CD14-positive monocyte (primary cell): ENCODE measurements at regions not wholly inside any gene's neighbourhood (a gene's known extent, or its start where the extent isn't known, plus 50 kb on each side); places are given as distances from the start of the nearest gene placed in this dataset.

Source experiments
- DNase-seq, 3 donors: peaks; one replicate each; pipeline ENCODE4 v3.0.0-alpha.2; 2011 to 2022
- H2AFZ ChIP-seq: 2 replicates; pipeline ENCODE4 v1.6.0; 2012; ENCODE audit warnings: mild to moderate bottlenecking, low read depth, low read length, inconsistent platforms; ENCODE audit not compliant: insufficient read depth, poor library complexity, severe bottlenecking
- H3K27ac ChIP-seq, 2 donors: 1 replicate in 1 of 2; 2 replicates in 1 of 2; pipeline ENCODE4 v1.5.1; 2012 to 2013; ENCODE audit warnings: low read length in 2 of 2, control low read depth in 1 of 2, inconsistent platforms in 1 of 2, low read depth in 1 of 2, mild to moderate bottlenecking in 1 of 2
- H3K27me3 ChIP-seq, 2 donors: one replicate each; pipeline versions ENCODE4 v1.6.0 to v1.6.1; 2011 to 2013; ENCODE audit warnings: low read length in 2 of 2; ENCODE audit not compliant: control insufficient read depth in 2 of 2, insufficient read depth in 2 of 2
- H3K36me3 ChIP-seq, 2 donors: replicated peaks in 1 of 2; 1 replicate in 1 of 2; 2 replicates in 1 of 2; pipeline versions ENCODE4 v1.5.1 to v1.6.1; 2012 to 2013; ENCODE audit warnings: low read length in 2 of 2, control low read depth in 1 of 2, inconsistent platforms in 1 of 2, mild to moderate bottlenecking in 1 of 2; ENCODE audit not compliant: insufficient read depth in 2 of 2, control insufficient read depth in 1 of 2
- H3K4me1 ChIP-seq, 2 donors: 1 replicate in 1 of 2; 2 replicates in 1 of 2; pipeline versions ENCODE4 v1.5.1 to v1.6.1; 2012 to 2013; ENCODE audit warnings: low read length in 2 of 2, control low read depth in 1 of 2, inconsistent platforms in 1 of 2, mild to moderate bottlenecking in 1 of 2, moderate library complexity in 1 of 2; ENCODE audit not compliant: insufficient read depth in 2 of 2, control insufficient read depth in 1 of 2
- H3K4me2 ChIP-seq: replicated peaks from 2 replicates; pipeline ENCODE3; 2012; ENCODE audit warnings: low read length, moderate library complexity, mild to moderate bottlenecking; ENCODE audit not compliant: poor library complexity, severe bottlenecking; ENCODE audit errors: extremely low read depth
- H3K4me3 ChIP-seq, 3 experiments: fragments of 200-600 bp in 1 of 3; sonication (generic) in 1 of 3; replicated peaks in 1 of 3; 1 replicate in 2 of 3; 2 replicates in 1 of 3; pipeline ENCODE4 v1.5.1; 2011 to 2013; ENCODE audit warnings: low read length in 3 of 3, mild to moderate bottlenecking in 3 of 3, control low read depth in 2 of 3, low read depth in 2 of 3, inconsistent platforms in 1 of 3, moderate library complexity in 1 of 3
- H3K79me2 ChIP-seq: 2 replicates; pipeline ENCODE4 v1.6.0; 2012; ENCODE audit warnings: mild to moderate bottlenecking, control low read depth, inconsistent platforms, low read length, moderate library complexity; ENCODE audit not compliant: insufficient read depth
- H3K9ac ChIP-seq: 2 replicates; pipeline ENCODE4 v1.6.0; 2017; ENCODE audit warnings: low read length, mild to moderate bottlenecking; ENCODE audit not compliant: insufficient read depth, poor library complexity, severe bottlenecking
- H3K9me3 ChIP-seq, 2 donors: replicated peaks in 1 of 2; 1 replicate in 1 of 2; 2 replicates in 1 of 2; pipeline versions ENCODE4 v1.5.1 to v1.6.1; 2012 to 2013; ENCODE audit warnings: low read length in 2 of 2, control low read depth in 1 of 2; ENCODE audit not compliant: control insufficient read depth in 1 of 2, insufficient read depth in 1 of 2
- H4K20me1 ChIP-seq: 2 replicates; pipeline ENCODE4 v1.6.0; 2012; ENCODE audit warnings: mild to moderate bottlenecking, low read length, control low read depth, moderate library complexity; ENCODE audit not compliant: insufficient read depth
- H3K27ac Mint-ChIP-seq, 7 donors: one replicate each; pipeline ENCODE4 v1.8.0; 2020; ENCODE audit warnings: mild to moderate bottlenecking in 7 of 7, mixed read lengths in 7 of 7, moderate library complexity in 6 of 7, inconsistent platforms in 2 of 7
- H3K27me3 Mint-ChIP-seq, 3 donors: one replicate each; pipeline ENCODE4 v1.8.0; 2021 to 2022; ENCODE audit warnings: low read depth in 3 of 3, mild to moderate bottlenecking in 3 of 3, mixed read lengths in 3 of 3, moderate library complexity in 3 of 3, inconsistent platforms in 1 of 3
- H3K36me3 Mint-ChIP-seq, 2 donors: one replicate each; pipeline ENCODE4 v1.8.0; 2020; ENCODE audit warnings: mixed read lengths in 2 of 2, inconsistent platforms in 1 of 2, mild to moderate bottlenecking in 1 of 2
- H3K4me1 Mint-ChIP-seq: one replicate; pipeline ENCODE4 v1.8.0; 2020; ENCODE audit warnings: mild to moderate bottlenecking, mixed read lengths
- H3K4me3 Mint-ChIP-seq, 2 donors: one replicate each; pipeline ENCODE4 v1.8.0; 2020; ENCODE audit warnings: mild to moderate bottlenecking in 2 of 2, mixed read lengths in 2 of 2, moderate library complexity in 1 of 2
- H3K9me3 Mint-ChIP-seq, 7 donors: one replicate each; pipeline ENCODE4 v1.8.0; 2020 to 2022; ENCODE audit warnings: mixed read lengths in 7 of 7, mild to moderate bottlenecking in 6 of 7, moderate library complexity in 6 of 7, inconsistent platforms in 2 of 7
- WGBS: methylation state at CpG from one replicate; pipeline ENCODE4 v1.1.5; 2013; ENCODE audit warnings: missing lambda C conversion rate; ENCODE audit not compliant: insufficient coverage; 5-methylcytosine and 5-hydroxymethylcytosine counted together
- intact Hi-C, 2 donors: fragments of 100-400 bp; cut with micrococcal nuclease; formaldehyde crosslinking; loops; one replicate each; pipeline versions ENCODE4 v1.15.0 to v1.15.1; 2023
- TF ChIP-seq, protein P1 (sequence below): fragments of 200-600 bp; IDR thresholded peaks from one replicate; pipeline ENCODE4 v1.8.0; 2022; ENCODE audit warnings: antibody characterized with exemption, mild to moderate bottlenecking

DNA sequence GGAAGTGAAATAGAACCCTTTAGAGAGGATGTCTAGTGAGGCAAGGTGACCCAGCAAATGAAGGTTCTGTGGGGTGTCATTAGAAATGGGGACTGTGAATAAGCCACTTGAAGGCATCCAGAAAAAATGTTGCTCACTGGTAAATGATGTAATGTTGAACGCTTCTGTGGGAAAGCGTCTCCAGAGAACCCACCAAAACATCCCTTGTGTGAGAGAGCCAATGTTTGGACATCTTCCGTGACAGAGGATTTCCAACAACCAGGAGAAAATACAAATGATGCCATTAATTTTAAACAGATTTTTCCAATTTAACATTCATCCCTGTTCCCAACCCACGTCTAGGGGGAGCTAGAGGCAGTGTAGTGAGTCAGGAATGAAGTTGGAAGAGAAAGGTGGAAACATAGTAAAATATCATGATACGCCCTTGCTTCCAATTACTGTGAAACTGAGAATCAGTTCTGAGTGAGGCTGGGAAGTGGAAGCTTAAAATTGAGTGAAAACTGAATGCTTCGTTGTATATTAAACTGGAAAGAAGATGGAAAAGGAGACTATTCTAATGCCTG, 584.2 kb downstream of the CD109 start:
- Histone ChIP-seq H3K4me1 (no peaks in the 10 kb centered on the region), H2AFZ (no peak overlapping the region), H3K27ac (no peak overlapping the region), H3K79me2 (no peaks in the 10 kb centered on the region), H3K9ac (no peak overlapping the region), H3K27me3 (no peaks in the 10 kb centered on the region), H3K36me3 (no peaks in the 10 kb centered on the region), H3K4me2 (no peak overlapping the region), H4K20me1 (no peaks in the 10 kb centered on the region), H3K9me3 (no peaks in the 10 kb centered on the region), H3K4me3 (no peak overlapping the region)
- Mint-ChIP-seq H3K27ac (no peak overlapping the region), H3K4me1 (no peaks in the 10 kb centered on the region), H3K27me3 (no peaks in the 10 kb centered on the region), H3K9me3 (peaks cover 0 to 4% (median 0%) of the 10 kb centered on the region in 7 donors), H3K4me3 (no peak overlapping the region), H3K36me3 (no peaks in the 10 kb centered on the region)
- intact Hi-C loops: no loop called here
- TF ChIP-seq, protein P1, sequence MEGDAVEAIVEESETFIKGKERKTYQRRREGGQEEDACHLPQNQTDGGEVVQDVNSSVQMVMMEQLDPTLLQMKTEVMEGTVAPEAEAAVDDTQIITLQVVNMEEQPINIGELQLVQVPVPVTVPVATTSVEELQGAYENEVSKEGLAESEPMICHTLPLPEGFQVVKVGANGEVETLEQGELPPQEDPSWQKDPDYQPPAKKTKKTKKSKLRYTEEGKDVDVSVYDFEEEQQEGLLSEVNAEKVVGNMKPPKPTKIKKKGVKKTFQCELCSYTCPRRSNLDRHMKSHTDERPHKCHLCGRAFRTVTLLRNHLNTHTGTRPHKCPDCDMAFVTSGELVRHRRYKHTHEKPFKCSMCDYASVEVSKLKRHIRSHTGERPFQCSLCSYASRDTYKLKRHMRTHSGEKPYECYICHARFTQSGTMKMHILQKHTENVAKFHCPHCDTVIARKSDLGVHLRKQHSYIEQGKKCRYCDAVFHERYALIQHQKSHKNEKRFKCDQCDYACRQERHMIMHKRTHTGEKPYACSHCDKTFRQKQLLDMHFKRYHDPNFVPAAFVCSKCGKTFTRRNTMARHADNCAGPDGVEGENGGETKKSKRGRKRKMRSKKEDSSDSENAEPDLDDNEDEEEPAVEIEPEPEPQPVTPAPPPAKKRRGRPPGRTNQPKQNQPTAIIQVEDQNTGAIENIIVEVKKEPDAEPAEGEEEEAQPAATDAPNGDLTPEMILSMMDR: no peak
- no peak for DNase-seq
- 77% methylated on average over 2 of the region's 6 CpGs for WGBS

DNA sequence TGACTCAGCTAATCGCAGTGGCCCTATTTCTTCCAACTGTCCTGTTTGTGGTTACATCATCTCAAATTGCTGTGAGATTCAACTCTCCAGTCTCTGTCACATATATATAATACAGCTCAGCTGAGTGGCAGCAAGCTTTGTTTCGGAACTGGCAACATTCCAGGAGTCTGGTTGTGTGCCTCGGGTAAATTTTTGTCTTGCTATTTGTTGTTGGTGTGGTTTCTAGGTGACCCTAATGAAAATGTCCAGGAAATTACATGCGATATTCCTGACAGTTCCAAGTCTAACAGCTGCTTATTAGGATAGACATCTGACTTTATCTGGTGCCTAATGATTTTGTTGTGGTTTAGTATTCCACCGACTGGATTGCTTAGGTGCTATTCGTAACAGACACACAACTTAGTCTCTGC, 581.8 kb downstream of the CD109 start:
- intact Hi-C loops: no loop called here
- no peaks in the 10 kb centered on the region for H3K79me2 ChIP-seq
- no peaks in the 10 kb centered on the region for H3K36me3 ChIP-seq
- Mint-ChIP-seq H3K27ac (no peak overlapping the region), H3K4me3 (no peak overlapping the region), H3K27me3 (no peaks in the 10 kb centered on the region), H3K9me3 (peaks cover 0 to 3% (median 0%) of the 10 kb centered on the region in 7 donors), H3K4me1 (no peaks in the 10 kb centered on the region), H3K36me3 (no peaks in the 10 kb centered on the region)
- no peak overlapping the region for H3K9ac ChIP-seq
- 71% methylated on average over 4 of the region's 6 CpGs for WGBS
- TF ChIP-seq, protein P1: no peak
- no peak overlapping the region for H3K4me2 ChIP-seq
- H3K4me3 ChIP-seq: no peak overlapping the region
- no peak overlapping the region for H2AFZ ChIP-seq
- H3K27ac ChIP-seq: no peak overlapping the region
- H3K27me3 ChIP-seq: no peaks in the 10 kb centered on the region
- H3K4me1 ChIP-seq: no peaks in the 10 kb centered on the region
- no peaks in the 10 kb centered on the region for H3K9me3 ChIP-seq
- no peak for DNase-seq
- H4K20me1 ChIP-seq: no peaks in the 10 kb centered on the region
